ENCODE measurements at regions not wholly inside any gene's neighbourhood (a gene's known extent, or its start where the extent isn't known, plus 50 kb on each side); places are given as distances from the start of the nearest gene placed in this dataset.
"Not testable (repeated sequence)": the region's sequence is repeated elsewhere in the genome, so short reads cannot be mapped to it uniquely, and the experiment has no call there.

GRCh38 chr3:144839991-144840390 is 868.4 kb downstream of the DIPK2A start:
- 81 to 83% methylated on average over 2 of the region's 2 CpGs for WGBS, 2 donors
- no peaks in the 10 kb centered on the region for H3K4me1 ChIP-seq
- no peak for DNase-seq (ENCODE audit: low spot score in 2 of 2)

GRCh38 chr3:144840866-144841265 is 869.2 kb downstream of the DIPK2A start:
- DNase-seq (ENCODE audit: low spot score in 2 of 2): no peak
- Histone ChIP-seq H3K9me3 (peaks cover 0 to 12% (median 0%) of the 10 kb centered on the region in 4 donors), H3K4me1 (no peaks in the 10 kb centered on the region), H3K4me3 (no peak overlapping the region), H3K27me3 (no peaks in the 10 kb centered on the region), H3K27ac (no peak overlapping the region), H3K36me3 (no peaks in the 10 kb centered on the region)
- 76 to 79% methylated on average over 1 of the region's 1 CpG for WGBS, 2 donors
- TF ChIP-seq POLR2A (IDR thresholded peaks at IDR 0.05) (no peak), EP300 (IDR thresholded peaks at IDR 0.05) (no peak), CTCF (IDR thresholded peaks at IDR 0.05) (no peak)

More at GRCh38 chr3:144839991-144840390, 868.4 kb downstream of the DIPK2A start:
- no peak overlapping the region for H3K4me3 ChIP-seq
- TF ChIP-seq CTCF (IDR thresholded peaks at IDR 0.05) (no peak), EP300 (IDR thresholded peaks at IDR 0.05) (no peak), POLR2A (IDR thresholded peaks at IDR 0.05) (no peak)
- peaks cover 0 to 12% (median 0%) of the 10 kb centered on the region in 4 donors for H3K9me3 ChIP-seq
- no peak overlapping the region for H3K27ac ChIP-seq
- H3K36me3 ChIP-seq: no peaks in the 10 kb centered on the region
- no peaks in the 10 kb centered on the region for H3K27me3 ChIP-seq

DNA sequence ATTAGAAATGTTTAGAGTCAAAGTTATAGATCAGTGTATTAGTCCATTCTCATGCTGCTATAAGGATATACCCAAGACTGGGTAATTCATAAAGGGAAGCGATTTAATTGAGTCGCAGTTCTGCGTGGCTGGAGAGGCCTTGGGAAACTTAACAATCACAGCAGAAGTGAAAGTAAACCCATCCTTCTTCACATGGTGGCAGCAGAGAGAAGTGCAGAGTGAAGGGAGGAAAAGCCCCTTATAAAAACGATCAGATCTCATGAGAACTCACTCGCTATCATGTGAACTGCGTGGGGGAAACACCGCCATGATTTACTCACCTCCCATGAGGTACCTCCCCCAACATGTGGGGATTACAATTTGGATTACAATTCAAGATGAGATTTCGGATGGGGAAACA is 871.5 kb downstream of the DIPK2A start:
- TF ChIP-seq POLR2A (IDR thresholded peaks at IDR 0.05): no peak
- TF ChIP-seq CTCF (IDR thresholded peaks at IDR 0.05): no peak
- TF ChIP-seq EP300 (IDR thresholded peaks at IDR 0.05): no peak
- H3K36me3 ChIP-seq: no peaks in the 10 kb centered on the region
- no peaks in the 10 kb centered on the region for H3K27me3 ChIP-seq
- peaks cover 0 to 12% (median 0%) of the 10 kb centered on the region in 4 donors for H3K9me3 ChIP-seq
- no peak overlapping the region for H3K27ac ChIP-seq
- 80% methylated on average over 8 of the region's 8 CpGs for WGBS, 2 donors
- no peak for DNase-seq (ENCODE audit: low spot score in 2 of 2)
- H3K4me1 ChIP-seq: no peaks in the 10 kb centered on the region
- no peak overlapping the region for H3K4me3 ChIP-seq

- no peak for DNase-seq (ENCODE audit: low spot score in 2 of 2)
- H3K4me1 ChIP-seq: no peaks in the 10 kb centered on the region
- H3K27ac ChIP-seq: no peak overlapping the region
- H3K4me3 ChIP-seq: no peak overlapping the region
- H3K27me3 ChIP-seq: no peaks in the 10 kb centered on the region
- no peaks in the 10 kb centered on the region for H3K9me3 ChIP-seq
- TF ChIP-seq EP300 (IDR thresholded peaks at IDR 0.05) (no peak), POLR2A (IDR thresholded peaks at IDR 0.05) (no peak), CTCF (IDR thresholded peaks at IDR 0.05) (no peak)
- no peaks in the 10 kb centered on the region for H3K36me3 ChIP-seq
Measured at GRCh38 chr3:144852999-144853398, 881.4 kb downstream of the DIPK2A start.

DNA sequence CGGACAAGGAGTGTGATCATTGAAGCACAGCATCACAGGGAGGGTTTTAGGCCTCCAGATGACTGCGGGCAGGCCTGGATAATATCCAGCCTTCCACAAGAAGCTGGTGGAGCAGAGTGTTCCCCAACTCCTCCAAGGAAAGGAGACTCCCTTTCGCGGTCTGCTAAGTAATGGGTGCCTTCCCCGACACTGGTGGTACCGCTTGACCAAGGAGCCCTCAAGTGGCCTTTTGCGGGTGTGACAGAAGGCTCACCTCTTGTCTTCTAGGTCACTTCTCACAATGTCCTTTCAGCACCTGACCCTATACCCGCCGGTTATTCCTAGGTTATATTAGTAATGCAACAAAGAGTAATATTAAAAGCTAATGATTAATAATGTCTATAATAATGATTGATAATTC is 882.4 kb downstream of the DIPK2A start:
- not testable (repeated sequence) for H3K27ac ChIP-seq; H3K9me3 ChIP-seq; H3K4me1 ChIP-seq; H3K36me3 ChIP-seq; H3K27me3 ChIP-seq; DNase-seq (ENCODE audit: low spot score in 2 of 2); H3K4me3 ChIP-seq
- WGBS, 2 donors: 91 to 96% methylated on average over 9 of the region's 9 CpGs

DNA sequence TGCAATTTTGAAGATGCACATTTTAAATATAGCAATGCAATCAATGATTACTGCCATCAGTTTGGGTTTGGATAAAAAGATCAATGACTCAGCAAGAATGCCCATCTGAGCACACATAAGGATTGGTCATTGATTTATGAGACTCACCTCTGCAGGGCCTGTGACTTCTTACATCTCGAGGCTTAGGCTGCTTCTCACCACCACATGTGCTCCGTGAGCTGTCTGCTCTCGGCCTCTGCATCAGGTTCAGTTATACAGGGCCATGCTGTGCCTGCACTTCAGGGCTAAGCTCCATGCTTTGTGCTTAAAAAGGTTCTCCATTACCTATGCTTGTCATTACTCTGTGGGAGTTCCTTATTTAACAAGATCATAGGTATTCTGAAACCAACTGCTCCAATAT is 887.5 kb downstream of the DIPK2A start:
- Histone ChIP-seq H3K4me3 (no peak overlapping the region), H3K27me3 (no peaks in the 10 kb centered on the region), H3K4me1 (no peaks in the 10 kb centered on the region), H3K27ac (no peak overlapping the region), H3K9me3 (no peaks in the 10 kb centered on the region), H3K36me3 (no peaks in the 10 kb centered on the region)
- TF ChIP-seq POLR2A (IDR thresholded peaks at IDR 0.05): no peak
- no peak for TF ChIP-seq EP300 (IDR thresholded peaks at IDR 0.05)
- TF ChIP-seq CTCF (IDR thresholded peaks at IDR 0.05): no peak
- 85 to 87% methylated on average over 3 of the region's 3 CpGs for WGBS, 2 donors
- no peak for DNase-seq (ENCODE audit: low spot score in 2 of 2)

Measured in tibial nerve (tissue), 4 donors.